A204.1 (cell line): ENCODE measurements at regions not wholly inside any gene's neighbourhood (a gene's known extent, or its start where the extent isn't known, plus 50 kb on each side); places are given as distances from the start of the nearest gene placed in this dataset.
"Not testable (repeated sequence)": the region's sequence is repeated elsewhere in the genome, so short reads cannot be mapped to it uniquely, and the experiment has no call there.

Source experiments
- FAIRE-seq: peaks from 2 replicates; lab custom pipeline; 2012; peaks lifted over from hg19 to GRCh38; lab: Jason Lieb, UNC

GRCh38 chr6:121925534-121926255 is 473.8 kb upstream of the HSF2 start:
- no peak for FAIRE-seq

- peak; percentile 32 for FAIRE-seq
These were observed 470.2 kb upstream of the HSF2 start for GRCh38 chr6:121929301-121929700.

- no peak for FAIRE-seq
These were observed 467.1 kb upstream of the HSF2 start for GRCh38 chr6:121932076-121932991.

GRCh38 chr6:121934451-121934850 is 465.0 kb upstream of the HSF2 start:
- FAIRE-seq: no peak

- no peak for FAIRE-seq
These were observed 458.7 kb upstream of the HSF2 start for GRCh38 chr6:121940728-121941127.

- FAIRE-seq: no peak
These were observed 455.1 kb upstream of the HSF2 start for GRCh38 chr6:121944354-121944753.

GRCh38 chr6:121951123-121951522 is 448.3 kb upstream of the HSF2 start:
- no peak for FAIRE-seq

- no peak for FAIRE-seq
These were observed 447.5 kb upstream of the HSF2 start for GRCh38 chr6:121951918-121952379.

- FAIRE-seq: not testable (repeated sequence)
These were observed 444.1 kb upstream of the HSF2 start for GRCh38 chr6:121955401-121955800.

- FAIRE-seq: no peak
These were observed 442.7 kb upstream of the HSF2 start for GRCh38 chr6:121956782-121957181.

GRCh38 chr6:121959501-121959900 is 440.0 kb upstream of the HSF2 start:
- no peak for FAIRE-seq

GRCh38 chr6:121961619-121962125 is 437.8 kb upstream of the HSF2 start:
- FAIRE-seq: no peak

- no peak for FAIRE-seq
These were observed 435.6 kb upstream of the HSF2 start for GRCh38 chr6:121963826-121964225.

- no peak for FAIRE-seq
These were observed 433.7 kb upstream of the HSF2 start for GRCh38 chr6:121965739-121966138.

- no peak for FAIRE-seq
These were observed 431.8 kb upstream of the HSF2 start for GRCh38 chr6:121967631-121968030.

GRCh38 chr6:121971931-121972335 is 427.5 kb upstream of the HSF2 start:
- no peak for FAIRE-seq

GRCh38 chr6:121984956-121985355 is 414.5 kb upstream of the HSF2 start:
- FAIRE-seq: no peak

- no peak for FAIRE-seq
These were observed 406.1 kb upstream of the HSF2 start for GRCh38 chr6:121993362-121993761.

GRCh38 chr6:121994919-121995318 is 404.5 kb upstream of the HSF2 start:
- no peak for FAIRE-seq

- FAIRE-seq: no peak
These were observed 400.8 kb upstream of the HSF2 start for GRCh38 chr6:121998631-121999030.

- no peak for FAIRE-seq
These were observed 399.9 kb upstream of the HSF2 start for GRCh38 chr6:121999456-122000065.

GRCh38 chr6:122005661-122006060 is 393.8 kb upstream of the HSF2 start:
- FAIRE-seq: no peak

GRCh38 chr6:122007339-122007738 is 392.1 kb upstream of the HSF2 start:
- FAIRE-seq: no peak
